ENCODE measurements at regions not wholly inside any gene's neighbourhood (a gene's known extent, or its start where the extent isn't known, plus 50 kb on each side); places are given as distances from the start of the nearest gene placed in this dataset.

- TF ChIP-seq CTCF (conservative IDR thresholded peaks at IDR 0.05; ENCODE audit: low read depth), result no peak
- H3K27ac ChIP-seq, result no peak overlapping the region
- ChIA-PET POLR2A (ENCODE audit: low non-redundant PET) (interaction anchor here (0.6 kb wide), 1 partner anchor 698 kb away, joined by 4 read pairs; no protein-coding TSS in a partner anchor), CTCF (interaction anchor here (1.2 kb wide), 1 partner anchor 10 kb away, joined by 4 read pairs; no protein-coding TSS in a partner anchor)
- DNase-seq (ENCODE audit: low spot score), result no peak
Measured at GRCh38 chr17:74009056-74009625, 194.3 kb upstream of the RPL38 start.

GRCh38 chr17:74010903-74011302 is 192.6 kb upstream of the RPL38 start:
- no peak overlapping the region for H3K27ac ChIP-seq
- ChIA-PET POLR2A (ENCODE audit: low non-redundant PET) (no interaction called here), CTCF (no interaction called here)
- no peak for TF ChIP-seq CTCF (conservative IDR thresholded peaks at IDR 0.05; ENCODE audit: low read depth)
- DNase-seq (ENCODE audit: low spot score), result no peak

GRCh38 chr17:74011966-74012365 is 191.5 kb upstream of the RPL38 start:
- no peak for TF ChIP-seq CTCF (conservative IDR thresholded peaks at IDR 0.05; ENCODE audit: low read depth)
- DNase-seq (ENCODE audit: low spot score), result no peak
- POLR2A ChIA-PET (ENCODE audit: low non-redundant PET), result no interaction called here
- CTCF ChIA-PET, result interaction anchor here (0.6 to 1.0 kb wide), 2 partner anchors 21 to 65 kb away, joined by 3 read pairs; no protein-coding TSS in a partner anchor
- H3K27ac ChIP-seq, result no peak overlapping the region

- CTCF ChIA-PET, result interaction anchor here (0.6 to 1.0 kb wide), 2 partner anchors 21 to 64 kb away, joined by 3 read pairs; no protein-coding TSS in a partner anchor
- no peak for TF ChIP-seq CTCF (conservative IDR thresholded peaks at IDR 0.05; ENCODE audit: low read depth)
- no peak overlapping the region for H3K27ac ChIP-seq
- POLR2A ChIA-PET (ENCODE audit: low non-redundant PET), result no interaction called here
- DNase-seq (ENCODE audit: low spot score), result no peak
Measured at GRCh38 chr17:74012465-74012864, 191.0 kb upstream of the RPL38 start.

- no peak overlapping the region for H3K27ac ChIP-seq
- no peak for TF ChIP-seq CTCF (conservative IDR thresholded peaks at IDR 0.05; ENCODE audit: low read depth)
- CTCF ChIA-PET, result no interaction called here
- DNase-seq (ENCODE audit: low spot score), result no peak
- POLR2A ChIA-PET (ENCODE audit: low non-redundant PET), result no interaction called here
Measured at GRCh38 chr17:74015316-74015715, 188.2 kb upstream of the RPL38 start.

GRCh38 chr17:74015990-74016389 is 187.5 kb upstream of the RPL38 start:
- POLR2A ChIA-PET (ENCODE audit: low non-redundant PET), result no interaction called here
- TF ChIP-seq CTCF (conservative IDR thresholded peaks at IDR 0.05; ENCODE audit: low read depth), result no peak

More at GRCh38 chr17:74015990-74016389, 187.5 kb upstream of the RPL38 start:
- no peak overlapping the region for H3K27ac ChIP-seq
- CTCF ChIA-PET, result no interaction called here
- DNase-seq (ENCODE audit: low spot score), result no peak
